Right hindlimb (tissue), 1 donor: ENCODE measurements at regions not wholly inside any gene's neighbourhood (a gene's known extent, or its start where the extent isn't known, plus 50 kb on each side); places are given as distances from the start of the nearest gene placed in this dataset.
"Not testable (repeated sequence)": the region's sequence is repeated elsewhere in the genome, so short reads cannot be mapped to it uniquely, and the experiment has no call there.

Experiments
- DNase-seq: peaks from one replicate; pipeline ENCODE4 v3.0.0-alpha.2; 2018

DNA sequence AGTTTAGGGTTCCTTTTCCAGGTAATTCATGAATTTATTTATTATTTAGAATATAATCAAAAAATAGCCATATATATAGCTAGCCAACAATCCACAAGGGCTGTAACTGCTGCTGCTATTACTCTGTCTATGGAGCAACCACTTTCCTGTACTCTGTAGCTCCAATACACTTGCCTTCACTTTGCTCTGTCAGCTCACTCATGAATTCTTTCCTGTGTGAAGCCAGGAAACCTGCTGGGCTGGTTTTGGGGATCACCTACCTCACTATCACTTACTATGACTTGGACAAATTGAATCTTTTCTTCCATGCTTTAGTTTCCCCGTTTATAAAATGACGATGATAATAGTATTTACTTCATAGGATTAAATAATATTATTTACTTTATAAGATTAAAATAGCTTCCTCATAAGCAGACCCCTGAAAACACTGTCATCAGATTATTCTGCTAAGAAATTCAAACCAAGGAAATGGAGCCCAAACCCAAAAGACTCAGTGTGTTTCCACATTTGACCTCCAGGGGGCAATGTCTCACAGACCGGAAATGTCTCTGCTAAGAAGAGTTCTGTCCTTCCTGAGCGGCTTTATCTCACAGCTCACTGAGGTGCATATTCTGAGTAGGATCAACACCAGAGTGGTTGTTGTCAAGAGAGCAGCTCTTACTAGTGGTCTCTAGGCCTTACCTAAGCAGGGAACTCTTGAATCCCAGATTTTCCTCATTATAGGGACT lies 457.1 kb downstream of the DAD1 start:
- DNase-seq = no peak

DNA sequence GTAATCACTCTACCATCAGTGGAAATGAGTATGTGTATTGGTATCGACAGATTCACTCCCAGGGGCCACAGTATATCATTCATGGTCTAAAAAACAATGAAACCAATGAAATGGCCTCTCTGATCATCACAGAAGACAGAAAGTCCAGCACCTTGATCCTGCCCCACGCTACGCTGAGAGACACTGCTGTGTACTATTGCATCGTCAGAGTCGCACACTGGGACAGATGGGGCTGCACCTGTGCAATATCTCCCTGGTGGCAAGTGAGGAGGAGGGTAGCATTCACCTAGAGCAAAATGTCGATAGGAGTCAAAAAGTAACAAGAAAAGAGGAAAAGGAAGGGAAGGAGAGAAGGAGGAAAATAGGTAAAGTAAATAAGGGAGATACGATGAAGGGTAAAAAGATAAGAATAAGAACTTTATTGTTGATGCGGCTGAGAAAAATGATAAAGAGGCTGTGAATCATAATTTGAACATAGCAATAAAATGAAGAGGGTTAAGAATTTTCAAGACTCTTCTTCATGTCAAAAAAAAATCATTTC lies 450.5 kb upstream of the OR4E1 start:
- no peak for DNase-seq

DNA sequence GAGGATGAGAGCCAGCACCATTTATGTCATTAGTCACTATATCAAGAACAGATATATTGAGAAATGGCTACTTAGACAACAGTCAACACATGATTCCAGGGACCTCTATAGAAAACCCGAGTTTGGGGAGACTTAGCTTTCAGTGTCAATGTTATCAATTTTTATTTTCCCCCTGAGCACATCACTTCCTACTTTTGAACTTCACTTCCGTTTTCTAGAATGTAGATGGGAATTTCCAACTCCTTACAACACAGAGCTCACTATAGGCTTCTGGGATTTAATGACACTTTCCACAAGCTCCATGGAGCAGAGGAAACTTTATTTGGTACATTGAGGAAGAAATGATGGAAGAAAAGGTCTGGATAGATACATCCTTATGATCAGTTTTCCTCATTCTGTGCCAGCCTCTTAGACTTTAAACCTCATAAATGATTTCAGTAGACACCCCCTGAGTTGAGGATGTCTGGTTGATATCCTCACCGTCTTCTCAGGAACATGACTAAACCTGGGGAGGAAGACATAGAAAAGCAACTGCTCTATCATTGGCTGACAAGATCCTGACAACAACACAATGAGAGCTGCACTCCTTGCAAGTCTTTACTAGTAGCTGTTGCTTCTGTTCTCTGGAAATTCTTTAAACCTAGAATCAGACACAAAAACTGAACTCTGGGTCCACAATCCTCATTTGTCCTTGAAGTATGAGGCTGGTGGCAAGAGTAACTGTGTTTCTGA lies 449.4 kb upstream of the OR4E1 start:
- DNase-seq = no peak

DNA sequence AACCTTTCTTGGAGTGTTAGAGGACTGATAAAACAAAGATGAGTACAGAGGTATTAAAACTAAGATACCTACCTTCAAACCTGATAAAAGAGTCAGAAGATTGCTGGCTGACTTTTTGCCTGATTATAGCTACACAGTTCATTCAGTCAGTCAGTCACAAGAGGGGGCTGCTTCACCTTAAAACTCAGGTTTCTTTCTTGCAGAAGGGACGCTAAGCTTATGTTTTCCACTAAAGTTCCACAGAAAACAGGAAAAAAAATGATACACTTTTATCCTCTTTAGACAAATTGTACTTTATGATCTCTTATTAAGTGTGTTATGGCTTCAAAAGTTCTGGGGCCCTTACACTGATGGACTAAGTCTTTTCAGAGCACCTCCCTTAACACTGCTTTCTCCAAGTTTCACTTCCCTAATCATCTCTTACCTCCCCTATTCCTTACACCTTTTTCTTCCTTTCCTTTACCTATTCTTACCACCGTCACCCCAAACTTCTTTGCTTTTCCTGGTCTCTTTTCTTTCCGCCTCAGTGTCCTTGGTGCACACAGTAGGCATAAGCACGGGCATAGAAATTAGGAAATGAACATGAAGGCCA lies 448.7 kb upstream of the OR4E1 start:
- no peak for DNase-seq

DNA sequence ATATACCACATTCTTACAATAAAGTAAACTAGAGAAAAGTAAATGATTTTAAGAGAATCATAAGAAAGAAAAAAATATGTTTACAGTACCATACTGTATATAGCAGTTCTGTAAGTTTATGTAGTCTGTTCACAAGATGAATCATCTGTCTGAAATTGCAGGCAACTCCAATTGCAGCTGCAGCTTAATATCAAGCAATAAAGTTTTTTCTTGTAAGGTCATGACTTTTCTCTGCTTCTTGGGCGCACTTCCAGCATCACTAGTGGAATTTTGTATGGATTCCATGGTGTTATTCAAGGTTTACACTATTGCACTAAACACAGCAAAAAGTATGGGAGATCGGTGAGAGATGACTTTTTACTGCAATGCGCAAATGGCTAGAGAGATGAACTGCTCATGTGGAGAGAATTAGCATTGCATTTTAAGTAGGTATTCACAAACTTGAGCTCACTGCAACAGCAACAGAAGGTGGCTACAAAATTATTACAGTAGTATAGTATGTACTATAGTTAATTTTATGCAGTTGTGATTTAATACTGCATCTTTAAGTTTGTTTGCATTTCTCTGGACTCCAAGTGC lies 445.4 kb upstream of the OR4E1 start:
- DNase-seq = peak; percentile 35

DNA sequence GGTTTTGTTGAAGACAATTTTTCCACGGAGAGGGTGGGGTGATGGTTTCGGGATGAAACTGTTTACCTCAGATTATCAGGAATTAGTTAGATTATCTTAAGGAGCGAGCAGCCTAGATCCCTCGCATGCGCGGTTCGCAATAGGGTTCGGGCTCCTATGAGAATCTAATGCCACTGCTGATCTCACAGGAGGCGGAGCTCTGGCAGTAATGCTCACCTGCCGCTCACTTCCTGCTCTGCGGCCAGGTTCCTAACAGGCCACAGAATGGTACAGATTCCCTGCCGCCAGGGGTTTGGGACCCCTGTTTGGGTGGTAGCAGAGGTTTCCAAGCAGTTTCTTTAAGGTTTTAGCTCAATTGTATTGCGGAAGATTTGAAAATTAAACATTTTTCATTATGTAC lies 439.8 kb upstream of the OR4E1 start:
- DNase-seq = no peak

DNA sequence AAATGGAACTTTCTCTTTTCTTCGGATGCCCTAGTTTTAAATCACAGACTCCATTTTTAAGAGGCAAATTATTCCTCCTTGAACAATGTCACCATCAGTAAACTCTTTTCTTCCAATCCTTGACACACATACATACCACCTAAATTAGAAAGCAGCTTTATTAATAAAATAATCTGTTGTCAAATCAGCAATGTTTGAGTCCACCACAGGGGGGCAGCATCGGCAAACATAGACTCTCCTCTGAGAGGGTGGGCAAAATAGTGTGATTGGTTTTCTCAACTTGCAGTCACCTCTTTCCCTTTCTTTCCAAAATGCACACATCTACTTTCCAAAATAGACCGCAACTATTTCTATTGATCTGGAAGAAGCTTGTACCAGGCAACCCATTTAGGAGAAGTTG lies 438.4 kb upstream of the OR4E1 start:
- DNase-seq = no peak

DNA sequence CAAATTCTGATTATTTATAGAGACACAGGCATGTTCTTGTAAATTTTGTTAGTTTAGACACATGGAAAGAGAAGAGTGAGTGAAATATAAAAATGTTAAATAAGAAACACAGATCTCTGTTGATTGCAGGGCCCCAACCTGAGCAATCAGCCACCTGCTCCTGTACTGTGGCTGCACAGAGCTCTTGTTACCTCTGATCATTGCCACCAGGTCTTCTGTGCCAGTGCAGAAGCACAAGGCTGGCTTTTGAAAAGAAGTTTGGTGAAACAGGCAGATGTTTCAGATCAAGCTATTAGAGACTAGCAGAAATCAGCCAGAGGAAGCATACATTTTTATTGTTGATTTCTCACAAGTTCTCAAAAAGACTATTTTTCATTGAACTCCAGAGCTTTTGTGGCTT lies 434.1 kb upstream of the OR4E1 start:
- no peak for DNase-seq

DNA sequence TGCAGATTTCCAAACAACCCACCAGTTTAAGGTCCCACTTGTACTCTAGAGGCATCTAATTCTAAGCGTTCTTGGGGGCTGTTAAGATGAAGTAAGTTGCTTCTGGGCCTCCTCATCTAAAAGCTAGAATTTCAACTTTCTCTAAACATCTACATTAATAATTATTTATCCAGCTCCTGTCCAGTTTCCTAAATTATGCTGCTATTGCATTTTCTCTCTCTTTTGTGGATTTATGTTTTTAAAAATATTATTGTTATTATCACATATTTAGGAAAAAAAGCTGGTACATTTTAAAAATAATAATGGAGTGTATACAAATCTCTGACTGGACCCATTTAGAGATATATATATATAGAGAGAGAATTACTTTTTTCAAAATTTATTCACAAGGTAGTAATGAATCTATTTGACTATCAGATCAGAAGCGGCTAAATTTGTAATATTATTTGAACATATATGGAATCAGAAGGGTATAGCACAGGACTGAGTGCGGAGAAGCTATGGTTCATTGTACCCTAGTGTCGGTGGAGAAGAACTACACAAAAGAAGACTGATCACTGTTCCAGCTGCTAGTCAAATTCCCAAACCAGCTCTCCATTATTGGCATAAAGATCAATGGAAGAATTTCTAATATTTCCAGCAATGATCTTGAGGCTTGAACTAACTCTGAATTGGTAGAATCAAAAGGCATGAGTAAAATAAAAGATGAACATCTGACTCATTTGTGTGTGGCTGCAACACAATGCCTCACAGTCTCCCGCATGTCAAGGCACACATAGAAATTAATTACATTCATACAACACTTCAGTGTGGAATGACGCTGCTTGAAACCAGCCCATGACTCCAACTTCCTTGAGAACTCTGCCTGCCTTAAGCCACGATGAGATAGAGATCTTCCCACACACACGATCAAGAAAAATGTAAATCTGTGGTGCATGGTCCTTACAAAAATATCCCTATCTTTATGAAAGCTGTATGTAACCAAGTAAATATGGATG lies 433.4 kb upstream of the OR4E1 start:
- DNase-seq = no peak

DNA sequence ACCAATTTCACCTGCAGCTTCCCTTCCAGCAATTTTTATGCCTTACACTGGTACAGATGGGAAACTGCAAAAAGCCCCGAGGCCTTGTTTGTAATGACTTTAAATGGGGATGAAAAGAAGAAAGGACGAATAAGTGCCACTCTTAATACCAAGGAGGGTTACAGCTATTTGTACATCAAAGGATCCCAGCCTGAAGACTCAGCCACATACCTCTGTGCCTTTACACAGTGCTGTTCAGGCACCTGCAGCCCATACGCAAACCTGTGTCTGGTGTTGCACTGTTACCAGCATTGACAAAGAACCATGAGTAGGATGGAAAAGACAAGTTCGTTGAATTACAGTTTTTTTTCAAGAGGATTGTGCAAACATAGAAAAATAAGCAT lies 432.0 kb upstream of the OR4E1 start:
- DNase-seq = no peak

DNA sequence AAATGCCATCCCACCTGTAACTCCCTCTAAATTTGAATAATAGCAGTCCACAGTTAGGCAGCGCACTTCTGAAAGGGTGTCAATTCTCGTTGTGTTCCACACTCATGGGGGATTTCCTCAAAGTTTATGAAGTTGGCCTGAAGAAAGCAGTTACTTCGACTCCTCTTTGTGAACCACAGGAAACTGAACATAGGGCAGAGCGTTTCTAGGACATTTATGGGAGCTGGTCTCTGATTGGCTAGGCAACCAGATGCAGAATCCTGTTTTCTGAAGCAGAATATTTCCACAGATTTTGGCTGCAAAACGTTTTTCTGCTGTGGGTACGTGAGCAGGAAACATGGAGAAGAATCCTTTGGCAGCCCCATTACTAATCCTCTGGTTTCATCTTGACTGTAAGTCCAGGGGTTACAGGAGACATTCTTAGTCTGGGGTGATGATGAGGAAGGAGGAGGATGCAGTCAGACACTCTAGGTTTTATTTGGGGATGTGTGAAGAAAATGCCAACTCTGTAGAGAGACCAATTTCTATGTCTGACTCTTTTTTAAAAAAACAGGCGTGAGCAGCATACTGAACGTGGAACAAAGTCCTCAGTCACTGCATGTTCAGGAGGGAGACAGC lies 431.5 kb upstream of the OR4E1 start:
- DNase-seq = no peak

DNA sequence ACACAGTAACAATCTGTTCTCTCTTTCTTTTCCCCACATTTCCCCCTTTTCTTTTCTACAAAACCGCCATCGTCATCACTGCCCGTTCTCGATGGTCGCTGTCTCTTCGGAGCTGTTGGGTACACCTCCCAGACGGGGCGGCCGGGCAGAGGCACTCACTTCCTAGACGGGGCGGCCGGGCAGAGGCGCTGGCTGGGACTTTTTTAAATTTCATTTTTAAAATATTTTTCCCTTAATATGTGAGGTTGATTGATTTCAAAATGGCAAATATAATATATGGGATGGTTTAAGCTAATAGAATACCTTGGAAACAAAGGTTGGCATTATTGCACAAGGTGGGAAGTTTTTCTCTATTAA lies 427.1 kb upstream of the OR4E1 start:
- DNase-seq = not testable (repeated sequence)

DNA sequence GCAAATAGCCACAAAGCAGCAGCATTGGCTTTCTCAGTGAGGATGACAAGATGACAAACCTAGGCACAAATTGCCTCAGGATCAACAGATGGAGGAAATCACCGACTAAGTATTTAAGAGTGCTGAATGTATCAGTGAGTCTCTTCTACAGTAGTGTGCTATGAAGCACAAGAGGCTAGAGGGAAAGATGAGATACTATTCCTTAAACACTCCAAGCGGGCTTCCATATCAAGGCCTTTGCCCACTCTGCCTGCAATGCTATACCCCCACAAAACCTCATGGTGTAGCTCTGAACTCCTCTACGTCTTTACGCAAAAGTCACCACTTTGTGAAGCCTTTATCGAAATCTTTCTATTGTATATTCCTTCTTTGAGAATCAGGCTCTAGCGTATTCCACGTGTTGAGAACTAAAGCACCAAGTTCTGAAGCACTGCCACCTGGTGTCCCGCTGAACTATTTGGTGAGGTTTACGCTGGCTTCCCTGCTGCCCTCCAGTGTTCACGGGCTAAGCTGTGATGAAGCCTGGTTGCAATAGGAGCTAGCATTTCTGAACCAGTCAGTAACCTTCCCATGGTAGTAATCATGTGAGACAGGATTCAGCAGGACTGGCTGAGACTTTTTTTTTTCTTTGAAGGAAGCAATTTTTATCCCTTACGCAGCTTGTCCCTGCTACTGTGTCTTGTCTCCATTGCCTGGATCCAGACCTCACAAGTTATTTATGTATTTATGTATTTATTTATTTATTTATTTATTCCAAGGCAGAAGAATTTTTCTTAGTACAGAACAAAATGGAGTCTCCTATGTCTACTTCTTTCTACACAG lies 426.5 kb upstream of the OR4E1 start:
- DNase-seq = peak; percentile 63

DNA sequence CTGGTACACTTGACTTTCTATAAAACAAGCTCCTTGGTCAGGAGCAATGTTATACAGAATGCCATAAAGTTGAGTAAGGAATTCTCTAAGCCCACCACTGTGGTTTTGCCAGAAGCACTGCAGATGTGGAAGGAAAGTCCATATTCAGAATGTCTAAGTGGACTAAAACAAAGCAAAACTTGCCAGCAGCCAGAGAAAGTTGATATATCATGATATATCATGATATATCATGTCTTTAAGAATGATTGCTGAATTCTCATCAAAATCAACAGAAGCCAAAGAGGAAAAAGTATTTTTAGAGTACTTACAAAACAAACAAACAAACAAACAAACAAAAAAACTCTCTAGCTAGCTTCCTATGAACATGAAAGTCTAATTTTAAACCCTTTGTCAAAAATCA lies 424.8 kb upstream of the OR4E1 start:
- DNase-seq = no peak

DNA sequence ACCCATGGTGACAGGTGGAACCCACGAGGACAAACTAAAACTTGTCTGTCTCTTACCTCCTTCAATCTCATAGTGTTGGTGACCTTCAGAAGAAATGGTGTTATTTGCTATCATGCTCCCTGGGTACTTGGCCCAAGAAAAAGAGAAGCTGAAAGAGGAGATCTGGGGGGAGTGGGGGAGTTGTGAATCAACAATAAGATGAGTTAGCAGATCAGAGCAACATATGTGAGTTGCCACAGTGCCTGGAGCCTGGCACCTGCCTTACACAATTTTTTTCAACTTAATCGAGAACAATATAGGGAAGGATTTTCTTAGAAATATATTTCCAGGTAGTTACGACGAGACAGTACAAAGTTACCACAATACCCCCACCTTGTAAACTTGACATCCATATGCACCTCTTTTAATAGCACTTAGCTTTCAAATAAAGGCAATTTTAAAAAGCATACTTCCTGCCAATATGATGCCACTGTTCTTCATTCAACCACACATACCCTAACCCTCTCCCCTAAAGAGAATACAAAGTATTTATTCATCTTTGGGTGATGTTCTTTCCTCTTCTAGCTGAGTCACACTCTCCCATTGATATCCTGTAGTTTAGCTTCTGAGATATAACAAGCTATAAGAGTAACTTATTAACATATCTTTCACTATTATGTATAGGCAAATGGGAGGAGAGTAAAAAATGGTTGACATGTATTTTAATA lies 424.1 kb upstream of the OR4E1 start:
- DNase-seq = no peak

DNA sequence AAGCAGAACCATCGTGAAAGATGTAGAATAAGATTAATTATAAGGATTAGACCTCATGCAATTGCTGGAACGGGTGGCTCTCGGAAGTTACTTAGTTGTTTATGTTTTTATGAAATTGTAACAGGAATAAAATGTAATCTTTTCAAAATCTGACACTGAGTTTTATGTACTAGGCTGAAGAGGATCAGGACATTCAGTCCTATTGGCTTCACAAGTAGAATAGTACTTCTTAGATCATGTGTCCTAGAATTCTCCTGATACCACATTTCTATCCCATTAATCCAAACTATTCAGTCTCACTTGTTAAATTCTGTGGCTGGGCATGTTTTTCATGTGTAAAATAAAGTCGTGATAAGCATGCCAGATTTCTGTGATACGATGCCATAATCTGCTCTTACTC lies 423.5 kb upstream of the OR4E1 start:
- DNase-seq = no peak

DNA sequence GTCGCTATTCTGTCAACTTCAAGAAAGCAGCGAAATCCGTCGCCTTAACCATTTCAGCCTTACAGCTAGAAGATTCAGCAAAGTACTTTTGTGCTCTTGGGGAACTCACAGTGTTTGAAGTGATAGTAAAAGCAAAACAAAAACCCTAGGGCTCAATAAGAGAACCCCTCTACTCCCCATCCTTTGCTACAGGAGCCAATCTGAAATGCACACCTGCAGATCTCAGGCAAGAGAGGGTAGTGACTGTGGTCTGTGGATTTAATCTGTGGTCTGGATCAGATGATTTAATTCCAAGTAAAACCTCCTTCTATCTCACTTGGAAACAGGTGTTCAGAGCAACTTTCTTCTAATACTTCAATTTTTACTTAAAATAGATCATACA lies 422.9 kb upstream of the OR4E1 start:
- no peak for DNase-seq

DNA sequence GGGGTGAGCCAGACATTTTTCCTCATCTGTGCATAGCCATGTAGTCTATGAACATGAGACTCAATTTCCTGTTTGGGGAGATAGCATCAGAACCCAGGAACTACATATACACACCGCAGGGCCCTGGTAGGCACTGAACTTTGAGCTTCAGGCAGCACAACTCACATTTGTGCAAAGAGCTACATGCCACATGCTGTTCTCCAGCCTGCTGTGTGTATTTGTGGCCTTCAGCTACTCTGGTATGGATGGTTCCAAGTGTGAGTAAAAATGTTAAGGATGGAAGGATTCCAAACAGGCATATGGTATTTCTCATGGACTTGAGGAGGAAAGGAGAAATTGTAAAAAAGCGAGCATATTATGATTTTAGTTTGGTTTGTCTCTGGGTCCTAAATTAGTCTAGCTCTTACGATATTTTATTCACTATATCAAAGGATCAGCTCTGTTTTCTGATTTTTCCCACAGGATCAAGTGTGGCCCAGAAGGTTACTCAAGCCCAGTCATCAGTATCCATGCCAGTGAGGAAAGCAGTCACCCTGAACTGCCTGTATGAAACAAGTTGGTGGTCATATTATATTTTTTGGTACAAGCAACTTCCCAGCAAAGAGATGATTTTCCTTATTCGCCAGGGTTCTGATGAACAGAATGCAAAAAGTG lies 422.4 kb upstream of the OR4E1 start:
- no peak for DNase-seq

DNA sequence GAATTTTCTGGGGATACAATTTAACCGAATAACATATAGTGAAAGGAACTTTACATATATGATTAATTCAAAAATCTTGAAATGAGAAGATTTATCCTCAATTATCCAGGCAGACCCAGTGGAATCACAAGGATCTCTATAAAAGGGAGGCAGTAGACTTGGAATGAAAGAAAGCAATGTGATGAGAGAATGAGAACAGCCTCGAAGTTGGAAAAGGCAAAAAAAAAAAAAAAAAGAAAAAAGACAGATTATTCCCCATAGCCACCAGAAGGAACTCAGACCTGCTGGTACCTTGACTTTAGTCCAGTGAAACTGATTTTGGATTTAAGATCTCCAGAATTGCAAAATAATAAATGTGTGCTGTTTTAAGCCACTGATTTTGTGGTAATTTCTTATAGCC lies 416.3 kb upstream of the OR4E1 start:
- DNase-seq = no peak
